ENCODE measurements at regions not wholly inside any gene's neighbourhood (a gene's known extent, or its start where the extent isn't known, plus 50 kb on each side); places are given as distances from the start of the nearest gene placed in this dataset.

DNA sequence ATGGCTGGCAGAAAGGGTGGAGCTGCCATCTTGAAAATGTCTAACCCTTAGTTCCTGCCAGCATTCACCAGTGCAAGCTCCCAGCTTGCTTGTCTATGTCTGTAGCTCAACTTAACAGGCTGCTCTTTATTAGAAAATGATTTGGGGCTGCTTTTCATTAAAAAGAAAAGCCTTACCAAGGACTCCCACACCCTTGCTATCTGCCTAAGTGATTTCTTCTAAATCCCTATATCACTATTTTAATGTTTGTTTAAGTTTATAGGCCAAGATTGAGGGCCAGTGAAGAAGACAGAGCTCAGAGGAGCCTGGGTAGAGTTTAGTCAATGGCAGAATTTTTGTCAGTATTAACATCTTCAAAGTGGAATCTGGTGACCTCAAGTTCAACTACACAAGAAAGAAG is 336.8 kb upstream of the CHRM3 start:
- no peaks in the 10 kb centered on the region for H3K27me3 ChIP-seq
- no peaks in the 10 kb centered on the region for H3K4me1 ChIP-seq (ENCODE audit: control insufficient read depth in 1 of 2, insufficient read depth in 1 of 2, low read depth in 1 of 2, low read length in 1 of 2)
- no peaks in the 10 kb centered on the region for H3K9me3 ChIP-seq
- H3K36me3 ChIP-seq: no peaks in the 10 kb centered on the region
- no peak overlapping the region for H3K4me3 ChIP-seq (ENCODE audit: low read depth in 1 of 2, low read length in 1 of 2)
- no peak overlapping the region for H3K27ac ChIP-seq
- TF ChIP-seq, protein P1, sequence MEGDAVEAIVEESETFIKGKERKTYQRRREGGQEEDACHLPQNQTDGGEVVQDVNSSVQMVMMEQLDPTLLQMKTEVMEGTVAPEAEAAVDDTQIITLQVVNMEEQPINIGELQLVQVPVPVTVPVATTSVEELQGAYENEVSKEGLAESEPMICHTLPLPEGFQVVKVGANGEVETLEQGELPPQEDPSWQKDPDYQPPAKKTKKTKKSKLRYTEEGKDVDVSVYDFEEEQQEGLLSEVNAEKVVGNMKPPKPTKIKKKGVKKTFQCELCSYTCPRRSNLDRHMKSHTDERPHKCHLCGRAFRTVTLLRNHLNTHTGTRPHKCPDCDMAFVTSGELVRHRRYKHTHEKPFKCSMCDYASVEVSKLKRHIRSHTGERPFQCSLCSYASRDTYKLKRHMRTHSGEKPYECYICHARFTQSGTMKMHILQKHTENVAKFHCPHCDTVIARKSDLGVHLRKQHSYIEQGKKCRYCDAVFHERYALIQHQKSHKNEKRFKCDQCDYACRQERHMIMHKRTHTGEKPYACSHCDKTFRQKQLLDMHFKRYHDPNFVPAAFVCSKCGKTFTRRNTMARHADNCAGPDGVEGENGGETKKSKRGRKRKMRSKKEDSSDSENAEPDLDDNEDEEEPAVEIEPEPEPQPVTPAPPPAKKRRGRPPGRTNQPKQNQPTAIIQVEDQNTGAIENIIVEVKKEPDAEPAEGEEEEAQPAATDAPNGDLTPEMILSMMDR (IDR thresholded peaks at IDR 0.05): no peak

DNA sequence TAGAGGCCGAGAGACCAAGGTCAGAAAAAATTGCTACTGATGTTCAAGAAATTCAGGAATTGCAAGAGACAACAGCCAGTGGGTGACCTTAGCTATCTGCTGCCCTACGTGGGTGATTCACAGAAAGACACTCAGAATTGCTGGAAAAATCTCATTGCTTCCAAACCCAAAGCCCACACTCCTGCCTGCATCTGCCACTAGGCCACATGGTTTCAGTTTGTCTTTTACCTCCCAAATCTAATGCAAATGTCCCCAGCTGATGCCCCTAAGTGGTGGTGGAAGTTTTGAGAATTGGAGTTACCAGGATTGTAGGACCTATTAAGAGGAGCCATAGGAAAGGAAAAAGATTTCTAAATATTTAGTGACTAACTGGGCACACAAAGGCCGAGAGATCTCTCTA is 341.5 kb upstream of the CHRM3 start:
- Histone ChIP-seq H3K4me1 (ENCODE audit: control insufficient read depth in 1 of 2, insufficient read depth in 1 of 2, low read depth in 1 of 2, low read length in 1 of 2) (no peaks in the 10 kb centered on the region), H3K4me3 (ENCODE audit: low read depth in 1 of 2, low read length in 1 of 2) (no peak overlapping the region), H3K9me3 (no peaks in the 10 kb centered on the region), H3K27ac (no peak overlapping the region), H3K27me3 (no peaks in the 10 kb centered on the region), H3K36me3 (no peaks in the 10 kb centered on the region)
- TF ChIP-seq, protein P1 (IDR thresholded peaks at IDR 0.05): no peak

DNA sequence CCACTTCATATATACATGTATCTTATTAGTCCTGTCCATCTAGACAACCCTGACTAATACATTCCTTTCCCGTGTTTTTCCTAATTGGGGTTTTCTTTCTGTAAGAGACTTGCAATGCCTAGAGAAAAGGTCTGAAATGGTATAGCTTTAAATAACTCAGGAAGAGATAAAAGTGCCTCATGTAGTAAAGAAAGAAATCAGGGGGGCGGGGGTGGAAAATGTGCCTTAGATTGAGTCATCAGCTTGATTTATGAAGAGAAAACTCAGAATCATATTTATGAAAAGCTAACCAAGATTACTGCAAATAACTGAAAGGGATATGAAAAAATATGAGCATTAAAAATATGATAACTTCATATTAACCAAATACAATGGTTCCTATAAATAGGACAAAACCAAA is 345.8 kb upstream of the CHRM3 start:
- Histone ChIP-seq H3K27me3 (no peaks in the 10 kb centered on the region), H3K4me3 (ENCODE audit: low read depth in 1 of 2, low read length in 1 of 2) (no peak overlapping the region), H3K4me1 (ENCODE audit: control insufficient read depth in 1 of 2, insufficient read depth in 1 of 2, low read depth in 1 of 2, low read length in 1 of 2) (no peaks in the 10 kb centered on the region), H3K9me3 (no peaks in the 10 kb centered on the region), H3K36me3 (no peaks in the 10 kb centered on the region), H3K27ac (no peak overlapping the region)
- TF ChIP-seq, protein P1 (IDR thresholded peaks at IDR 0.05): no peak

DNA sequence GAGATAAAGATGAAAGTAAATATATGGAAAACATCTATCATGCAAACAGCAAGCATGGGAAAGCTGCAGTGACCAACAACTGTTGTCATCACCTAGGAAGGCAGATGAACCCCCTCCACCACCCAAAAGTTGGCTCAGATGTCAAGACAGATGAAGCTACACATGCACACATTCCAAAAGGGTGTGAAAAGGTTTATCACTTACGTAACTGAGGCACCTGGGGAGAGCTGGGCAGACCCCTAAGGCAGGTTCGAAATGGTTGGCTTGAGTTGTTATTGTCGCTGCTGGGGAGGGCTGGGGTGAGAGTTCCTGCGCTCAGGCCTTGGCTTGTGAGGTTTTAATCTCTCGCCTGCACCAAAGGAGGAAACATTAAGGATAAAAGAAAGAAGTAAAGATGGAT is 355.1 kb upstream of the CHRM3 start:
- no peak overlapping the region for H3K27ac ChIP-seq
- no peaks in the 10 kb centered on the region for H3K36me3 ChIP-seq
- H3K4me3 ChIP-seq (ENCODE audit: low read depth in 1 of 2, low read length in 1 of 2): no peak overlapping the region
- TF ChIP-seq, protein P1 (IDR thresholded peaks at IDR 0.05): no peak
- no peaks in the 10 kb centered on the region for H3K27me3 ChIP-seq
- H3K9me3 ChIP-seq: no peaks in the 10 kb centered on the region
- H3K4me1 ChIP-seq (ENCODE audit: control insufficient read depth in 1 of 2, insufficient read depth in 1 of 2, low read depth in 1 of 2, low read length in 1 of 2): no peaks in the 10 kb centered on the region

DNA sequence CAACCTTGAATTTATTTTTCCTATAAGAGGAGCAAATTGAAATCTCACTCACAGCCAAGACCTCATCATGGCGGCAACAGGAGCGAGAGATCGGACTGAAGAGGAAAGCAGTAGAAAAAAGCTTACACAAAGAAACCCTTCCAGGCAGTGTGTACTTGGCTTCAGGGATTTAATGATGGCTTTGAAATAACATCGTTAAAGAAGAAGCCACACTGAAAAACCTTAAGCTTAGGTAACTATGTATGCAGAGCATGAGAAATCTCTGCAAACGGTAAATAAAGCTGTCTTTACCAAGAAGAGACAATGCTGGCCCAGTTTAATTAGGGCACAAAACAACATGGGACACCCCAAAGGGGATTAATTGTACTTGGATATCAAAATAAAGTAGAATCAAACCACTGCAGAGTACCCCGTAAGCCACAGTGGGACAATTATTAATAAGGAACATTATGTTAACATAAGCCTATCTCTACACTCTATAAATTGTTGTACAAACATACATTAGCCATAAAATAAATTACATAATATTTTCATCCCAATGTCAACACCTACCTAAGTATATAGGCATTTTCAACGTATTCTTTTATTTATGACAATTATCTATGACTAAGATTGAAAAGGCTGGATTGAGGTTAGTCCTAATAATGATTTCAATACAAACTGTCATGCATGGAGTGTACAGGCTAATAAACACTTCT is 360.2 kb upstream of the CHRM3 start:
- Histone ChIP-seq H3K36me3 (no peaks in the 10 kb centered on the region), H3K27me3 (no peaks in the 10 kb centered on the region), H3K4me3 (ENCODE audit: low read depth in 1 of 2, low read length in 1 of 2) (no peak overlapping the region), H3K27ac (no peak overlapping the region), H3K9me3 (no peaks in the 10 kb centered on the region), H3K4me1 (ENCODE audit: control insufficient read depth in 1 of 2, insufficient read depth in 1 of 2, low read depth in 1 of 2, low read length in 1 of 2) (no peaks in the 10 kb centered on the region)
- TF ChIP-seq, protein P1 (IDR thresholded peaks at IDR 0.05): no peak

Measured in neutrophil (primary cell).